ENCODE measurements at regions not wholly inside any gene's neighbourhood (a gene's known extent, or its start where the extent isn't known, plus 50 kb on each side); places are given as distances from the start of the nearest gene placed in this dataset.
"Not testable (repeated sequence)": the region's sequence is repeated elsewhere in the genome, so short reads cannot be mapped to it uniquely, and the experiment has no call there.

DNA sequence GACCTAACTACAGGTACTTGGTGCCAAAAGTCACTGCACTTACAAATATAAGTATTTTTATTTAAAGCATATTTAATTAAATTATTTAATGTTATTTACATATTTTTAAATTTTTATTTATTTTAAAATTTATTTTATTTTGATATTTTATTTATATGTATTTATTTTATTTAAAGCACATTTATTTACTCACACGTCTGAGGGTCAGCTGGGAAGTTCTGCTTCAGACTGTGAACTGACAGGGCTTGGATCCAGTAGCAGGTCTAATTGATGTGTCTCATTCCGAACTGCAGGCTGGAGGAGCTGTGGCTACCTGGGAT lies 392.5 kb downstream of the GBA3 start:
- TF ChIP-seq, protein P1, sequence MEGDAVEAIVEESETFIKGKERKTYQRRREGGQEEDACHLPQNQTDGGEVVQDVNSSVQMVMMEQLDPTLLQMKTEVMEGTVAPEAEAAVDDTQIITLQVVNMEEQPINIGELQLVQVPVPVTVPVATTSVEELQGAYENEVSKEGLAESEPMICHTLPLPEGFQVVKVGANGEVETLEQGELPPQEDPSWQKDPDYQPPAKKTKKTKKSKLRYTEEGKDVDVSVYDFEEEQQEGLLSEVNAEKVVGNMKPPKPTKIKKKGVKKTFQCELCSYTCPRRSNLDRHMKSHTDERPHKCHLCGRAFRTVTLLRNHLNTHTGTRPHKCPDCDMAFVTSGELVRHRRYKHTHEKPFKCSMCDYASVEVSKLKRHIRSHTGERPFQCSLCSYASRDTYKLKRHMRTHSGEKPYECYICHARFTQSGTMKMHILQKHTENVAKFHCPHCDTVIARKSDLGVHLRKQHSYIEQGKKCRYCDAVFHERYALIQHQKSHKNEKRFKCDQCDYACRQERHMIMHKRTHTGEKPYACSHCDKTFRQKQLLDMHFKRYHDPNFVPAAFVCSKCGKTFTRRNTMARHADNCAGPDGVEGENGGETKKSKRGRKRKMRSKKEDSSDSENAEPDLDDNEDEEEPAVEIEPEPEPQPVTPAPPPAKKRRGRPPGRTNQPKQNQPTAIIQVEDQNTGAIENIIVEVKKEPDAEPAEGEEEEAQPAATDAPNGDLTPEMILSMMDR (IDR thresholded peaks at IDR 0.05) = no peak
- Histone ChIP-seq H2AFZ (no peak overlapping the region), H3K4me2 (ENCODE audit: low read length) (no peak overlapping the region), H3K4me1 (no peaks in the 10 kb centered on the region), H3K4me3 (ENCODE audit: low read depth, low read length) (no peak overlapping the region), H3K79me2 (no peaks in the 10 kb centered on the region), H3K9ac (no peak overlapping the region), H3K27me3 (ENCODE audit: control insufficient read depth, insufficient read depth, low read length) (no peaks in the 10 kb centered on the region), H3K9me3 (ENCODE audit: control insufficient read depth, low read length) (no peaks in the 10 kb centered on the region), H3K36me3 (ENCODE audit: control insufficient read depth, insufficient read depth, low read length) (no peaks in the 10 kb centered on the region), H3K27ac (no peak overlapping the region)

DNA sequence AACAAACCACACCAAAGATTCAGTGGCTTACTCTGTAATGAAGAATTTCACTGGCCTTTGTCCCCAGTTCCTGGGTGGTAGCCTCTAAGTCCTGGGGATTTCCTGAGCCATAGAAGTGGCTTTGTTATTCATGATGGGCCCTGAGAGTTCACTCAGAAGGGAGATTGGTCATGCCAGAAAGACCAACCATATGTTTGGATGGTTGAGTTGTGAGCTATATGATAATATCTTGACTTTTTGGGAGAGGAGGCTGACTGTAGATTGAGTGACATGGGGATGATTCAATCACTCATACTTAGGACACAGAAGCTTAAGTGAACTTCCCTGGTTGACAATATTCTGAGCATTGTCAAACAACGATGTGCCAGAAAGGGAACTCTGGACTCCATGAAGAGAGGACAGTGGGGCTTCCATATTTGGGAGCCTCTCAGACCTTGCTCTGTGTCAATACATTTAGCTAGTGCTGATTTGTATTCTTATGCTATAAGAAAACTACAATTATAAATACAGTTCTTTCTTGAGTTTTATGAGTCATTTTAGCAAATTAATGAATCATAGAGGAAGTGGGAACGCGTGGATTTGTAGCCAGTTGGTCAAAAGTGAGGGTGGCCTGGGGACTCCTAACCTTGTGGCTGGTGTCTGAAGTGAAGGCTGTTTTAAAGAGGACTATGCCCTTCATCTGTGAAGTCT lies 392.0 kb downstream of the GBA3 start:
- H3K9me3 ChIP-seq (ENCODE audit: control insufficient read depth, low read length) = no peaks in the 10 kb centered on the region
- no peak overlapping the region for H3K27ac ChIP-seq
- TF ChIP-seq, protein P1 (IDR thresholded peaks at IDR 0.05) = no peak
- no peaks in the 10 kb centered on the region for H3K27me3 ChIP-seq (ENCODE audit: control insufficient read depth, insufficient read depth, low read length)
- no peak overlapping the region for H3K4me3 ChIP-seq (ENCODE audit: low read depth, low read length)
- H3K9ac ChIP-seq = no peak overlapping the region
- no peaks in the 10 kb centered on the region for H3K36me3 ChIP-seq (ENCODE audit: control insufficient read depth, insufficient read depth, low read length)
- H2AFZ ChIP-seq = no peak overlapping the region
- no peaks in the 10 kb centered on the region for H3K79me2 ChIP-seq
- H3K4me1 ChIP-seq = no peaks in the 10 kb centered on the region
- H3K4me2 ChIP-seq (ENCODE audit: low read length) = no peak overlapping the region

DNA sequence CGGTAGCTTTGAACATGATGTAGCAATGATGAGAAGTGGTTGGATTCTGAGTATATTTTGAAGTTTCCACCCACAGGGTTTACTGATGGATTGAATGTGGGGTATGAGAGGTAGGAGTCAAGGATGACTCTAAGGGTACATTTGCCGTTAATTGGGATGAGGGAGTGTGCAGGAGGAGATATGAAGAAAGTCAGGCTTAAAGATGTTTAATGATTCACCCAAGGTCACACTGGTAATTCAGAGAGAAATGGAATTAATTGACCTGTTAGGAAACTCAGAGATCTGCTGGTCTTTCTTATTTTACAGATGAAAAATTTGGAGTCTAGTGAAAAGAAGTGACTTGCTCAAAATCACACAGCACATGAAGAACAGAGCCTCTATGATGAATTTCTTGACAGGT lies 390.7 kb downstream of the GBA3 start:
- no peaks in the 10 kb centered on the region for H3K27me3 ChIP-seq (ENCODE audit: control insufficient read depth, insufficient read depth, low read length)
- H3K9ac ChIP-seq = no peak overlapping the region
- no peak overlapping the region for H2AFZ ChIP-seq
- no peaks in the 10 kb centered on the region for H3K79me2 ChIP-seq
- no peak overlapping the region for H3K4me2 ChIP-seq (ENCODE audit: low read length)
- TF ChIP-seq, protein P1 (IDR thresholded peaks at IDR 0.05) = no peak
- no peaks in the 10 kb centered on the region for H3K9me3 ChIP-seq (ENCODE audit: control insufficient read depth, low read length)
- no peak overlapping the region for H3K27ac ChIP-seq
- no peak overlapping the region for H3K4me3 ChIP-seq (ENCODE audit: low read depth, low read length)
- no peaks in the 10 kb centered on the region for H3K4me1 ChIP-seq
- H3K36me3 ChIP-seq (ENCODE audit: control insufficient read depth, insufficient read depth, low read length) = no peaks in the 10 kb centered on the region

DNA sequence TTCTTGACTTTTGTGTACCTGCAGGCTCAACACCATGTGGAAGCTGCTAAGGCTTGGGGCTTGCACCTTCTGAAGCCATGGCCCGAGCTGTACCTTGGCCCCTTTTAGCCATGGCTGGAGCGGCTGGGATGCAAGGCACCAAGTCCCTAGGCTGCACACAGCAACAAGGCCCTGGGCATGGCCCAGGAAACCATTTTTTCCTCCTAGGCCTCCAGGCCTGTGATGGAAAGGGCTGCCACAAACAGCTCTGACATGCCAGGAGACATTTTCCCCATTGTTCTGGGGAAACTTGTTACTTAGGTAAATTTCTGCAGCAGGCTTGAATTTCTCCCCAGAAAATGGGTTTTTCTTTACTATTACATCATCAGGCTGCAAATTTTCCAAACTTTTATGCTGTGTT lies 387.4 kb downstream of the GBA3 start:
- not testable (repeated sequence) for H2AFZ ChIP-seq; H3K27me3 ChIP-seq (ENCODE audit: control insufficient read depth, insufficient read depth, low read length); H3K4me3 ChIP-seq (ENCODE audit: low read depth, low read length); H3K27ac ChIP-seq; H3K36me3 ChIP-seq (ENCODE audit: control insufficient read depth, insufficient read depth, low read length); H3K9ac ChIP-seq; H3K4me2 ChIP-seq (ENCODE audit: low read length); H3K9me3 ChIP-seq (ENCODE audit: control insufficient read depth, low read length); H3K4me1 ChIP-seq; H3K79me2 ChIP-seq

DNA sequence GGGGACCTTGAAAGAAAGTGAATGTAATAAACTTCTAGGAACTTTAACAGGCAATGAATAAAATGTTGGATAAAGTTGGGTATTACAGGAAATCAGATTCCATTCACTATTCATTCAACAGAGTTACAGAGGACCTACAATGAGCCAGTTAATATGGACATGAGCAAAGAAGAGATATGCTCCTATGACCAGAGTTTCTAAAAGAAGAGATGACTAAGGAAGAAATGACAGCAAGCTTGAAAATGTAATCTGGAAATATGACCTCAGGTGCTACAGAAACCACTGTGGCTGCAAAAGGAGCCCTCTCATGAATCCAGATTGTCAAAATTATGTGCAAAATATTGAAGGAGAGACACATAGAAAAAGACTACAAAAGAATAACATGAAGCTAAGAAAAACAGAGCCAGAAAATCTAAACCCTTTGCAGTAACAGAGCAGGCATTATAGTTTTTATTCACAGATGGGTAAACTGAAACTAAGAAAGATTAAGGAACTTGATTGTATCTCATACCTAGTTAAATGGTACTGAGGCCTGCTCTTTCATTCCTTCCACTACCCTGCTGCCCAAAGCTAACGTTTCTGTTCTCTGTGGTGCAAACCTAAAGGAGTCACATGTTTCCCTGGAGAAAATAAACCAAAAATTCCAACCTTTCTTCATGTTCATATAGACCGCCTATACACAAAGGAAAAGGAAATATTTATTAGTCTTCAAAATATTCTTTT lies 378.3 kb downstream of the GBA3 start:
- H3K79me2 ChIP-seq = no peaks in the 10 kb centered on the region
- no peak overlapping the region for H3K4me3 ChIP-seq (ENCODE audit: low read depth, low read length)
- TF ChIP-seq, protein P1 (IDR thresholded peaks at IDR 0.05) = no peak
- H3K36me3 ChIP-seq (ENCODE audit: control insufficient read depth, insufficient read depth, low read length) = no peaks in the 10 kb centered on the region
- H3K27ac ChIP-seq = no peak overlapping the region
- H3K9ac ChIP-seq = no peak overlapping the region
- no peaks in the 10 kb centered on the region for H3K27me3 ChIP-seq (ENCODE audit: control insufficient read depth, insufficient read depth, low read length)
- no peaks in the 10 kb centered on the region for H3K9me3 ChIP-seq (ENCODE audit: control insufficient read depth, low read length)
- no peak overlapping the region for H3K4me2 ChIP-seq (ENCODE audit: low read length)
- H2AFZ ChIP-seq = no peak overlapping the region
- H3K4me1 ChIP-seq = no peaks in the 10 kb centered on the region
